Stomach (tissue), 8 donors: ENCODE measurements at regions not wholly inside any gene's neighbourhood (a gene's known extent, or its start where the extent isn't known, plus 50 kb on each side); places are given as distances from the start of the nearest gene placed in this dataset.

Experiments used
- DNase-seq, 2 donors: peaks; one replicate each; pipeline versions ENCODE4 v3.0.0 to v3.0.0-alpha.2; 2013 to 2019
- H3K27ac ChIP-seq, 5 donors: fragments of 200-600 bp in 4 of 5; sonication (generic) in 4 of 5; one replicate each; pipeline ENCODE4 v1.5.1; 2013 to 2019; ENCODE audit warnings: mild to moderate bottlenecking in 1 of 5, moderate library complexity in 1 of 5
- H3K27me3 ChIP-seq, 3 donors: fragments of 200-600 bp; sonication (generic); one replicate each; pipeline ENCODE4 v1.5.1; 2017 to 2019; ENCODE audit warnings: mixed run types in 1 of 3
- H3K36me3 ChIP-seq, 4 donors: fragments of 200-600 bp; sonication (generic); 1 replicate in 3 of 4; 2 replicates in 1 of 4; pipeline ENCODE4 v1.5.1; 2016 to 2019
- H3K4me1 ChIP-seq, 4 donors: fragments of 200-600 bp; sonication (generic); one replicate each; pipeline ENCODE4 v1.5.1; 2016 to 2019
- H3K4me3 ChIP-seq, 4 donors: fragments of 200-600 bp; sonication (generic) in 3 of 4; one replicate each; pipeline ENCODE4 v1.5.1; 2016 to 2019; ENCODE audit warnings: mild to moderate bottlenecking in 1 of 4
- H3K9me3 ChIP-seq, 4 donors: fragments of 200-600 bp; sonication (generic); one replicate each; pipeline ENCODE4 v1.5.1; 2016 to 2019
- CTCF ChIP-seq, 7 experiments: fragments of 450-650 bp in 4 of 7; fragments of 200-600 bp in 3 of 7; sonication (generic) in 3 of 7; IDR thresholded peaks; one replicate each; pipeline ENCODE4 v1.5.1; 2016 to 2019; ENCODE audit warnings: antibody characterized with exemption in 7 of 7, control low read depth in 2 of 7, mild to moderate bottlenecking in 1 of 7
- EP300 ChIP-seq: sonication (generic); formaldehyde crosslinking; IDR thresholded peaks from one replicate; pipeline ENCODE4 v1.6.1; 2017; ENCODE audit warnings: antibody characterized with exemption
- POLR2A ChIP-seq, 4 donors: fragments of 450-650 bp; IDR thresholded peaks; one replicate each; pipeline ENCODE4 v1.6.1; 2016; ENCODE audit warnings: antibody characterized with exemption in 4 of 4, control low read depth in 2 of 4, mild to moderate bottlenecking in 1 of 4, moderate library complexity in 1 of 4
- POLR2AphosphoS5 ChIP-seq, 3 donors: sonication (generic); formaldehyde crosslinking; IDR thresholded peaks; one replicate each; pipeline ENCODE4 v1.6.1; 2016; ENCODE audit warnings: antibody characterized with exemption in 3 of 3
- WGBS, 5 donors: extraction: QIAGEN DNeasy Blood & Tissue Kit in 3 of 5; methylation state at CpG; one replicate each; pipeline versions ENCODE4 v1.1.5 to v1.1.7; 2013 to 2018; 5-methylcytosine and 5-hydroxymethylcytosine counted together
- intact Hi-C: fragments of 100-400 bp; cut with DNase I; formaldehyde crosslinking; loops from one replicate; pipeline ENCODE4 v1.15.1; 2023; ENCODE audit warnings: low total_unique reads
- donor health status: healthy with polysubstance abuse.
- donor health status: Bipolar disorder and iron deficiency.
- donor health status: healthy.

DNA sequence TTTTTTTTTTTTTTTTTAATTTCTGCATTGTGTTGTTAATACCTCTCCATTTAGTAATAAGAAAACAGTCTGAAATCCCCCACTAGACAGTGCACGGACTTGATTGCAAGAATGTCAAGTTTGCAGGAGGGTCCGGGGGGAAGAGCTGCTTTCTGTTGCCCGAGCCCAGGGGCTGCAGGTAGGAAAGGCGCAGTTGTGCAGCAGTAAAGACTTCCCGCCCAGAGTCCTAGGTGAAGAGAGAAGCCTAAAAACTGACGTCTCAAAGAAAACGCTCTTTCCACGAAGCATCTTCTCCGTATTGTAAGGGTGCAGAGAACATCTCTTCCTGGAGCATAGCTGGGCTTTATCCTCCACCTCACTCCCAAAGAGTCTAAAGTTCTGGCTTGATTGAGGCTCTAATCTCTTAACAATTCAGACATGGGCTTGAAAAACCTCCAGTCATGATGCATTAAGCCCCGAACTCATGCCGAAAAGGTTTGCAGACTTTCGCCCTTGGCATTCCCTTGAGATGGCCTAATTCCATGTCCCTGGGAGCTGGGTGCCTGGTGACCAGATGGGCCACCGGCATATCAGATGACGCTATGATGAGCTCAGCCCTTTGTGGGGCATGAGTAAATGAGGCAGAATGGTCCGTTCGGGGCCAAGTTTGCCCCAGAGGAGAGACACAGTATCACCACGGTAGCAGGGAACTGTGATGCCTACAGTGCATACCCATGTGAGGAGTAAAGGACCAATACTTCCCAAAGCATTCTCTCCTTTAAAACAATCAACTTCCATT is 436.2 kb upstream of the ZFHX3 start:
- Histone ChIP-seq H3K27me3 (peaks cover 0 to 31% (median 3%) of the 10 kb centered on the region in 3 donors), H3K27ac (no peak overlapping the region), H3K4me1 (no peaks in the 10 kb centered on the region), H3K36me3 (no peaks in the 10 kb centered on the region), H3K4me3 (no peak overlapping the region), H3K9me3 (no peaks in the 10 kb centered on the region)
- WGBS, 5 donors: 74 to 86% (median 79%) methylated on average over 17 of the region's 17 CpGs
- no peak for DNase-seq
- TF ChIP-seq POLR2A (IDR thresholded peaks at IDR 0.05) (no peak), CTCF (IDR thresholded peaks at IDR 0.05) (no peak), EP300 (no peak), POLR2AphosphoS5 (IDR thresholded peaks at IDR 0.05) (no peak)
- intact Hi-C loops: no loop called here

- DNase-seq: peak in 1 of 2 donors; percentile 55
- no peaks in the 10 kb centered on the region for H3K36me3 ChIP-seq
- H3K27ac ChIP-seq: no peak overlapping the region
- no peak for TF ChIP-seq POLR2A (IDR thresholded peaks at IDR 0.05)
- no peak for TF ChIP-seq EP300
- TF ChIP-seq CTCF (IDR thresholded peaks at IDR 0.05): no peak
- no peak for TF ChIP-seq POLR2AphosphoS5 (IDR thresholded peaks at IDR 0.05)
- 16 to 38% (median 28%) methylated on average over 30 of the region's 30 CpGs for WGBS, 5 donors
- intact Hi-C loops: no loop called here
- no peaks in the 10 kb centered on the region for H3K4me1 ChIP-seq
- no peaks in the 10 kb centered on the region for H3K9me3 ChIP-seq
- no peak overlapping the region for H3K4me3 ChIP-seq
- H3K27me3 ChIP-seq: peaks cover 0 to 35% (median 3%) of the 10 kb centered on the region in 3 donors
Observed at GRCh38 chr16:73483076-73483791, 435.3 kb upstream of the ZFHX3 start.

- no peak for TF ChIP-seq CTCF (IDR thresholded peaks at IDR 0.05)
- TF ChIP-seq POLR2A (IDR thresholded peaks at IDR 0.05): no peak
- no peak for TF ChIP-seq POLR2AphosphoS5 (IDR thresholded peaks at IDR 0.05)
- no peak for TF ChIP-seq EP300
- intact Hi-C loops: no loop called here
- H3K27ac ChIP-seq: no peak overlapping the region
- no peaks in the 10 kb centered on the region for H3K4me1 ChIP-seq
- no peak overlapping the region for H3K4me3 ChIP-seq
- WGBS, 5 donors: 64 to 88% (median 77%) methylated on average over 6 of the region's 6 CpGs
- no peaks in the 10 kb centered on the region for H3K9me3 ChIP-seq
- DNase-seq: no peak
- no peaks in the 10 kb centered on the region for H3K36me3 ChIP-seq
- peaks cover 0 to 35% (median 3%) of the 10 kb centered on the region in 3 donors for H3K27me3 ChIP-seq
Observed at GRCh38 chr16:73482310-73482709, 434.4 kb upstream of the ZFHX3 start.

GRCh38 chr16:73480381-73480780 is 432.5 kb upstream of the ZFHX3 start:
- no peaks in the 10 kb centered on the region for H3K36me3 ChIP-seq
- no peak overlapping the region for H3K4me3 ChIP-seq
- intact Hi-C loops: no loop called here
- TF ChIP-seq CTCF (IDR thresholded peaks at IDR 0.05): no peak
- no peak for TF ChIP-seq POLR2A (IDR thresholded peaks at IDR 0.05)
- no peak for TF ChIP-seq POLR2AphosphoS5 (IDR thresholded peaks at IDR 0.05)
- no peak for TF ChIP-seq EP300
- H3K9me3 ChIP-seq: no peaks in the 10 kb centered on the region
- H3K27ac ChIP-seq: no peak overlapping the region
- no peaks in the 10 kb centered on the region for H3K4me1 ChIP-seq
- peaks cover 0 to 35% (median 3%) of the 10 kb centered on the region in 3 donors for H3K27me3 ChIP-seq
- 41 to 61% (median 47%) methylated on average over 1 to 2 of the region's 2 CpGs for WGBS, 5 donors
- no peak for DNase-seq
